ENCODE measurements at regions not wholly inside any gene's neighbourhood (a gene's known extent, or its start where the extent isn't known, plus 50 kb on each side); places are given as distances from the start of the nearest gene placed in this dataset.
A peak's percentile ranks its signal among the peaks of the same experiment; 100 is the strongest.

DNA sequence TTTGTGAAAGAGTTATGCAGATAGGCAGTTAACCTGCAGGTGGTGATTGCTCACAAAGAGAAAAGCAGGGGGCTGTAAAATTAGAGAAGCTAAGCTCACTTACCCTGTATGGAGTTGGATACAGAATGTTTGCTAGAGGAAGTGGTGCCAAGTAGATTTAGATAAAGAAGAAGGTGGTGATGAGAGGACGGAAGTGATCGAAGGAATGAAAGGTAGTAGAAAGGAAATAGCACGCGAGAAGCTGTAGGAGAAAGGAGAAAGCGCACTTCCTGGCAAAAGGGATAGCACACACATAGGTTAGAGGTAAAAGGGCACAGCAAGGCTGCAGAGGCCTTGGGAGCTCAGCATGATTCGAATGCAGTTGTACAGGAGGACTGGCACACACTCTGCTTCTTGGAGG is 87.3 kb upstream of the CTSC start:
- Mint-ChIP-seq H3K36me3 (no peaks in the 10 kb centered on the region), H3K27ac (no peak overlapping the region), H3K27me3 (ENCODE audit: low read depth in 3 of 3) (no peaks in the 10 kb centered on the region), H3K9me3 (peaks cover 0 to 2% (median 0%) of the 10 kb centered on the region in 7 donors), H3K4me3 (no peak overlapping the region), H3K4me1 (peaks cover 24% of the 10 kb centered on the region)
- peaks cover 22 to 23% of the 10 kb centered on the region in 2 donors for H3K4me1 ChIP-seq (ENCODE audit: control insufficient read depth in 1 of 2, insufficient read depth in 2 of 2, low read length in 2 of 2)
- H3K9ac ChIP-seq (ENCODE audit: insufficient read depth, low read length, poor library complexity, severe bottlenecking): no peak overlapping the region
- no peak overlapping the region for H3K27ac ChIP-seq (ENCODE audit: low read depth in 1 of 2, low read length in 2 of 2)
- 87% methylated on average over 5 of the region's 6 CpGs for WGBS (ENCODE audit: insufficient coverage)
- H3K27me3 ChIP-seq (ENCODE audit: control insufficient read depth in 2 of 2, insufficient read depth in 2 of 2, low read length in 2 of 2): no peaks in the 10 kb centered on the region
- TF ChIP-seq, protein P1, sequence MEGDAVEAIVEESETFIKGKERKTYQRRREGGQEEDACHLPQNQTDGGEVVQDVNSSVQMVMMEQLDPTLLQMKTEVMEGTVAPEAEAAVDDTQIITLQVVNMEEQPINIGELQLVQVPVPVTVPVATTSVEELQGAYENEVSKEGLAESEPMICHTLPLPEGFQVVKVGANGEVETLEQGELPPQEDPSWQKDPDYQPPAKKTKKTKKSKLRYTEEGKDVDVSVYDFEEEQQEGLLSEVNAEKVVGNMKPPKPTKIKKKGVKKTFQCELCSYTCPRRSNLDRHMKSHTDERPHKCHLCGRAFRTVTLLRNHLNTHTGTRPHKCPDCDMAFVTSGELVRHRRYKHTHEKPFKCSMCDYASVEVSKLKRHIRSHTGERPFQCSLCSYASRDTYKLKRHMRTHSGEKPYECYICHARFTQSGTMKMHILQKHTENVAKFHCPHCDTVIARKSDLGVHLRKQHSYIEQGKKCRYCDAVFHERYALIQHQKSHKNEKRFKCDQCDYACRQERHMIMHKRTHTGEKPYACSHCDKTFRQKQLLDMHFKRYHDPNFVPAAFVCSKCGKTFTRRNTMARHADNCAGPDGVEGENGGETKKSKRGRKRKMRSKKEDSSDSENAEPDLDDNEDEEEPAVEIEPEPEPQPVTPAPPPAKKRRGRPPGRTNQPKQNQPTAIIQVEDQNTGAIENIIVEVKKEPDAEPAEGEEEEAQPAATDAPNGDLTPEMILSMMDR (IDR thresholded peaks at IDR 0.05): no peak
- no peaks in the 10 kb centered on the region for H4K20me1 ChIP-seq (ENCODE audit: insufficient read depth, low read length)
- H3K4me3 ChIP-seq (replicated peaks in 1 of 3; ENCODE audit: low read depth in 2 of 3, low read length in 3 of 3): no peak overlapping the region
- no peak overlapping the region for H3K4me2 ChIP-seq (replicated peaks; ENCODE audit: extremely low read depth, low read length, poor library complexity, severe bottlenecking)
- H3K79me2 ChIP-seq (ENCODE audit: insufficient read depth, low read length): no peaks in the 10 kb centered on the region
- intact Hi-C loops (cut with micrococcal nuclease): no loop called here
- no peaks in the 10 kb centered on the region for H3K36me3 ChIP-seq (replicated peaks in 1 of 2; ENCODE audit: control insufficient read depth in 1 of 2, insufficient read depth in 2 of 2, low read length in 2 of 2)
- H3K9me3 ChIP-seq (replicated peaks in 1 of 2; ENCODE audit: control insufficient read depth in 1 of 2, insufficient read depth in 1 of 2, low read length in 2 of 2): no peaks in the 10 kb centered on the region
- no peak overlapping the region for H2AFZ ChIP-seq (ENCODE audit: insufficient read depth, low read depth, low read length, poor library complexity, severe bottlenecking)
- DNase-seq: no peak

DNA sequence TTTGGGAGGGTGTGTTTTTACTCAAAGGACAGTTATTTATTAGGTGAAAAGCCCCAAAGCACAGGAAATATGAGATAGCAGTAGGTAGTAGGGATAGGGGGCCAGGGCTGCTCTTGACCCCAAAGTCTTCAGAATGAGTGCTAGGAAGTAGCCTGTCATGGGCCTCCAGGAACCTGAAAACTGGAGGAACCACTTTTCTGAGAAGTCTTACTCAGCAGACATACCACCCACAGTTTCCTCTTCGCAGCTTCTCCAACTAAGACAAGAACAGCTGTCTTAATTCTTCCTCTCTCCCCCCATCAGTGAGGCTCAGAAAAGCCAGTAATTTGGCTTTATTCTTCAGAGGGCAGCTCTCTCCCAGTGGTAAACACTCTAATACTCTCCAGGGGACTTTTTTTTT is 84.0 kb upstream of the CTSC start:
- H3K4me1 ChIP-seq (ENCODE audit: control insufficient read depth in 1 of 2, insufficient read depth in 2 of 2, low read length in 2 of 2): peaks cover 23 to 25% of the 10 kb centered on the region in 2 donors
- DNase-seq: peak; percentile 29 to 50 (median 48)
- H3K27me3 ChIP-seq (ENCODE audit: control insufficient read depth in 2 of 2, insufficient read depth in 2 of 2, low read length in 2 of 2): no peaks in the 10 kb centered on the region
- Mint-ChIP-seq H3K4me1 (peaks cover 25% of the 10 kb centered on the region), H3K27ac (peak overlapping the region; percentile 33 to 79 (median 55)), H3K9me3 (peaks cover 0 to 2% (median 0%) of the 10 kb centered on the region in 7 donors), H3K36me3 (no peaks in the 10 kb centered on the region), H3K4me3 (peak overlapping the region in 1 of 2 donors; percentile 46), H3K27me3 (ENCODE audit: low read depth in 3 of 3) (no peaks in the 10 kb centered on the region)
- no peaks in the 10 kb centered on the region for H4K20me1 ChIP-seq (ENCODE audit: insufficient read depth, low read length)
- peak overlapping the region; percentile 26 for H3K4me2 ChIP-seq (replicated peaks; ENCODE audit: extremely low read depth, low read length, poor library complexity, severe bottlenecking)
- H3K9me3 ChIP-seq (replicated peaks in 1 of 2; ENCODE audit: control insufficient read depth in 1 of 2, insufficient read depth in 1 of 2, low read length in 2 of 2): no peaks in the 10 kb centered on the region
- peak overlapping the region in 1 of 2 donors; percentile 51 for H3K27ac ChIP-seq (ENCODE audit: low read depth in 1 of 2, low read length in 2 of 2)
- no peak overlapping the region for H3K9ac ChIP-seq (ENCODE audit: insufficient read depth, low read length, poor library complexity, severe bottlenecking)
- H3K36me3 ChIP-seq (replicated peaks in 1 of 2; ENCODE audit: control insufficient read depth in 1 of 2, insufficient read depth in 2 of 2, low read length in 2 of 2): no peaks in the 10 kb centered on the region
- intact Hi-C loops (cut with micrococcal nuclease): no loop called here
- H3K4me3 ChIP-seq (replicated peaks in 1 of 3; ENCODE audit: low read depth in 2 of 3, low read length in 3 of 3): no peak overlapping the region
- H2AFZ ChIP-seq (ENCODE audit: insufficient read depth, low read depth, low read length, poor library complexity, severe bottlenecking): no peak overlapping the region
- no peaks in the 10 kb centered on the region for H3K79me2 ChIP-seq (ENCODE audit: insufficient read depth, low read length)
- WGBS (ENCODE audit: insufficient coverage): 0% methylated on average over 1 of the region's 1 CpG
- TF ChIP-seq, protein P1 (IDR thresholded peaks at IDR 0.05): no peak
